Loucy (cell line): ENCODE measurements at regions not wholly inside any gene's neighbourhood (a gene's known extent, or its start where the extent isn't known, plus 50 kb on each side); places are given as distances from the start of the nearest gene placed in this dataset.

Experiments used
- H2AFZ ChIP-seq: fragments of 200-600 bp; sonication (generic); 2 replicates; pipeline ENCODE4 v1.6.0; 2016; ENCODE audit warnings: antibody characterized with exemption, mild to moderate bottlenecking, low read length, moderate library complexity
- H3F3A ChIP-seq: fragments of 200-600 bp; 2 replicates; pipeline ENCODE4 v1.6.0; 2016; ENCODE audit warnings: antibody characterized with exemption, low read depth, mild to moderate bottlenecking
- H3K27me3 ChIP-seq: fragments of 200-600 bp; sonication (generic); 2 replicates; pipeline ENCODE4 v1.6.1; 2014; ENCODE audit warnings: low read length, mild to moderate bottlenecking; ENCODE audit not compliant: insufficient read depth, poor library complexity, severe bottlenecking
- H3K36me3 ChIP-seq: fragments of 200-600 bp; sonication (generic); 2 replicates; pipeline ENCODE4 v1.6.1; 2016; ENCODE audit warnings: low read length; ENCODE audit not compliant: insufficient read depth
- H3K4me1 ChIP-seq: fragments of 200-600 bp; sonication (generic); 2 replicates; pipeline ENCODE4 v1.5.1; 2014; ENCODE audit warnings: low read length, mild to moderate bottlenecking; ENCODE audit not compliant: insufficient read depth, poor library complexity, severe bottlenecking
- H3K4me2 ChIP-seq: fragments of 200-600 bp; sonication (generic); 2 replicates; pipeline ENCODE4 v1.6.0; 2014; ENCODE audit warnings: antibody characterized with exemption, low read length, low read depth, mild to moderate bottlenecking; ENCODE audit not compliant: poor library complexity, severe bottlenecking
- H3K4me3 ChIP-seq: fragments of 200-600 bp; sonication (generic); 2 replicates; pipeline ENCODE4 v1.5.1; 2014; ENCODE audit warnings: low read length, mild to moderate bottlenecking, mixed read lengths; ENCODE audit not compliant: poor library complexity, severe bottlenecking
- H3K79me2 ChIP-seq: fragments of 200-600 bp; sonication (generic); 2 replicates; pipeline ENCODE4 v1.6.1; 2014; ENCODE audit warnings: low read length; ENCODE audit not compliant: insufficient read depth
- H3K9ac ChIP-seq: fragments of 200-600 bp; sonication (generic); 2 replicates; pipeline ENCODE4 v1.6.0; 2014; ENCODE audit warnings: mild to moderate bottlenecking, low read depth, low read length, moderate library complexity; ENCODE audit not compliant: poor library complexity, severe bottlenecking
- H3K9me2 ChIP-seq: fragments of 200-600 bp; sonication (generic); replicated peaks from 2 replicates; pipeline ENCODE4 v1.6.1; 2016; ENCODE audit warnings: low read depth, low read length, mixed read lengths
- H3K9me3 ChIP-seq: fragments of 200-600 bp; sonication (generic); 2 replicates; pipeline ENCODE4 v1.6.1; 2014; ENCODE audit warnings: mild to moderate bottlenecking, antibody characterized with exemption, low read length, low read depth; ENCODE audit not compliant: insufficient read depth
- H4K20me1 ChIP-seq: fragments of 200-600 bp; sonication (generic); 2 replicates; pipeline ENCODE4 v1.6.0; 2014; ENCODE audit warnings: antibody characterized with exemption, low read length, mild to moderate bottlenecking; ENCODE audit not compliant: insufficient read depth, poor library complexity, severe bottlenecking
- CTCF ChIP-seq: fragments of 200-600 bp; sonication (generic); conservative IDR thresholded peaks from 2 replicates; pipeline ENCODE4 v1.5.1; 2014; ENCODE audit warnings: mild to moderate bottlenecking, antibody characterized with exemption, low read length
- EZH2phosphoT487 ChIP-seq: fragments of 200-600 bp; IDR thresholded peaks from 2 replicates; pipeline ENCODE4 v1.6.1; 2018; ENCODE audit warnings: antibody characterized with exemption, mild to moderate bottlenecking, moderate library complexity, borderline replicate concordance

GRCh38 chr16:72615856-72616255 is 432.1 kb downstream of the ZFHX3 start:
- Histone ChIP-seq H3F3A (no peaks in the 10 kb centered on the region), H3K9me3 (no peaks in the 10 kb centered on the region), H4K20me1 (no peaks in the 10 kb centered on the region), H3K9ac (no peak overlapping the region), H2AFZ (no peak overlapping the region), H3K27me3 (no peaks in the 10 kb centered on the region), H3K4me2 (no peak overlapping the region), H3K4me1 (peaks cover 10% of the 10 kb centered on the region), H3K79me2 (0 out of 2 replicates have a peak, but pooled peaks cover 4% of the 10 kb centered on the region), H3K36me3 (no peaks in the 10 kb centered on the region), H3K4me3 (no peak overlapping the region), H3K9me2 (no peaks in the 10 kb centered on the region)
- TF ChIP-seq CTCF (no peak), EZH2phosphoT487 (no peak)

- no peak for TF ChIP-seq CTCF
- TF ChIP-seq EZH2phosphoT487, result no peak
- H3K79me2 ChIP-seq, result no peaks in the 10 kb centered on the region
- no peaks in the 10 kb centered on the region for H3K36me3 ChIP-seq
- H3K9ac ChIP-seq, result no peak overlapping the region
- H3K9me2 ChIP-seq, result no peaks in the 10 kb centered on the region
- no peak overlapping the region for H3K4me3 ChIP-seq
- no peaks in the 10 kb centered on the region for H3F3A ChIP-seq
- no peaks in the 10 kb centered on the region for H3K9me3 ChIP-seq
- no peaks in the 10 kb centered on the region for H4K20me1 ChIP-seq
- no peak overlapping the region for H3K4me2 ChIP-seq
- no peaks in the 10 kb centered on the region for H3K27me3 ChIP-seq
- peaks cover 10% of the 10 kb centered on the region for H3K4me1 ChIP-seq
- H2AFZ ChIP-seq, result no peak overlapping the region
These were observed 435.2 kb downstream of the ZFHX3 start for GRCh38 chr16:72612718-72613117.

GRCh38 chr16:72612256-72612655 is 435.7 kb downstream of the ZFHX3 start:
- Histone ChIP-seq H2AFZ (no peak overlapping the region), H3K9ac (no peak overlapping the region)

More at GRCh38 chr16:72612256-72612655, 435.7 kb downstream of the ZFHX3 start:
- H3K4me1 ChIP-seq, result peaks cover 10% of the 10 kb centered on the region
- TF ChIP-seq CTCF, result no peak
- no peak for TF ChIP-seq EZH2phosphoT487
- H3F3A ChIP-seq, result no peaks in the 10 kb centered on the region
- H3K79me2 ChIP-seq, result no peaks in the 10 kb centered on the region
- H4K20me1 ChIP-seq, result no peaks in the 10 kb centered on the region
- H3K27me3 ChIP-seq, result no peaks in the 10 kb centered on the region
- H3K9me3 ChIP-seq, result no peaks in the 10 kb centered on the region
- no peaks in the 10 kb centered on the region for H3K36me3 ChIP-seq
- no peak overlapping the region for H3K4me2 ChIP-seq
- H3K4me3 ChIP-seq, result no peak overlapping the region
- no peaks in the 10 kb centered on the region for H3K9me2 ChIP-seq
